ENCODE measurements at regions not wholly inside any gene's neighbourhood (a gene's known extent, or its start where the extent isn't known, plus 50 kb on each side); places are given as distances from the start of the nearest gene placed in this dataset.

DNA sequence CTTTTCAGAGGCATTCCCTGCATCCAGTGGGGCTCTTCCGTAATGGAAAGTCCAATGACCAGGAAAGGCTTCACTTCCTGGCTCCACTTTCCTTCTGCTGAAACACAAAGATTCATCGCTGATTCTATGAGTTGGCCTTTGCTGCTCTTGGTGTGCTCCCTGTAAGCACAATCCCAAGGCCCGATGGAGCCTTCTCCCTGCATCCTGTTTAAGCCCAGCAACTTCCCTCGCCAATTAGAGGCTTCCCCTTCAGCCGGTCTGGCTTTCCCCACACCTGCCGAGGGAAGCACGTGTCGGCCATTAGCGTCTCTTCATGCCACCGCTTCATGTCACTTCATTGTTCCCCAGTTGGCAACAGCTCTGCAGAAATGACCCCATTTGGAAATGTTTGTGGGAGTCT, 693.9 kb downstream of the MED13L start:
- no peak for DNase-seq (ENCODE audit: low spot score)

DNA sequence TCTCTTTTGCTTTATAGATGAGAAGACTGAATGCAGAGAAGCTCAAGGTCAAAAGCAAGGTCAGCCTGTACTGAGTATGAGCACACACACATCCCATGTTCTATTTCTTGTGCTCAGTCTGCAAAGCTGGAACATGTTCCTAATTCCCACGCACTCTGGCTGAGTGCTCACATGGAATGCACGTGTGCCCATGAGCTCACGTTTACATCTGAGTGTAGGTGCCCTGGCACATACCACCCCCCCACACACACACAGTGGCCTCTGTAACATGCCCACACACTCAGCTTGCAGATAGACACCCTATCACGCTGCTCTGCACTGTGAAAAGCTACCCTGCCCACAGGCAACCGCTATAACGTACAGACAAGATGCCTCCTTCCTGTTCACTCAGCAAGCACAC, 700.1 kb downstream of the MED13L start:
- no peak for DNase-seq (ENCODE audit: low spot score)

DNA sequence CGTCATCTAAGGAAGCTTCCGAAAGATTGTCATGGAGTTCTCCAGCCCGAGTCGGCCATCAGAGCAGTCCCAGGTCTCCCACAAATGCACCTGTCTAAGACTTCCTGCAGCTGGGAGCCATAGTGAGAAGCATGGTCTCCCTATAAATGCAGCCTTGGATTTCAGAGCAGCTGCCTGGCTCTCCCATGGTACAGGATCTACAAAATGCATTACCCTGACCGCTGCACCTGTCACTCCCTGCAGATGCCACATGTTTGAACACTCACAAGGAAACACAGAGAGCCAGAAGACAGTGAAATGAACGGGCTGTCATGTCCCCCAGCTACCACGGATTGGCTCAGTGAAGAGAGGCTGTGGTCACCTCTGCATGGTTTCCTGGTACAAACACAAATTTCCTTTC, 702.7 kb downstream of the MED13L start:
- DNase-seq (ENCODE audit: low spot score), result no peak

DNA sequence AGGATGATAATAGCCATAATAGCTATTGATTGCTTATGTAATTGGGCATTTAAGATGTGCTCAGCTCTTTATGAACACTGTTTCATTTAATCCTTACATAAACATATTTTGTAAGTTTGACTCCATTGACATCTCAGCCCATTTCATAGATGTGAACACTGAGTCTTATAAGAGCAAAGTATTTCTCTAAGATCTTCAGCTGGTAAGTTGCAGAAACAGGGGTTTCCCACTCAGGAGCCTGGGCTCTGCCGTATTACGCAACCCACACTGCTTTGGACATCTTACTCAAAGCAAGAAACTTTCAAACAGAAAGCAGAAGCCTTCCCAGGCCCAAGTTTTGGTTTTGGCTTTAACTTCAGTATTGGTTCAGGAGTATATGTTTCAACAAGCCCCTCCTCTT, 705.1 kb downstream of the MED13L start:
- no peak for DNase-seq (ENCODE audit: low spot score)

DNA sequence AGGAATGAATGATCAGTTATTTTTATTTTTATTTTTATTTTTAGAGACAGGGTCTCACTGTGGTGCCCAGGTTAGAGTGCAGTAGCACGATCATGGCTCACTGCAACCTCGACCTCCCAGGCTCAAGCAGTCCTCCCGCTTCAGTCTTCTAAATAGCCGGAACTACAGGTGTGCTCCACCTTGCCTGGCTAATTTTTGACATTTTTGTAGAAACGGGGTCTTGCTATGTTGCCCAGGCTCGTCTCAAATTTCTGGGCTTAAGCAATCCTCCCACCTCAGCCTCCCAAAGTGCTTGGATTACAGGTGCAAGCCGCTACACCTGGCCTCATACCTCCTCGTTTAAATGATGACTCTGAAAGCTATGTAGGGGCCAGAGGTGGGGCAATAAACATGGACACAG, 706.0 kb downstream of the MED13L start:
- no peak for DNase-seq (ENCODE audit: low spot score)

DNA sequence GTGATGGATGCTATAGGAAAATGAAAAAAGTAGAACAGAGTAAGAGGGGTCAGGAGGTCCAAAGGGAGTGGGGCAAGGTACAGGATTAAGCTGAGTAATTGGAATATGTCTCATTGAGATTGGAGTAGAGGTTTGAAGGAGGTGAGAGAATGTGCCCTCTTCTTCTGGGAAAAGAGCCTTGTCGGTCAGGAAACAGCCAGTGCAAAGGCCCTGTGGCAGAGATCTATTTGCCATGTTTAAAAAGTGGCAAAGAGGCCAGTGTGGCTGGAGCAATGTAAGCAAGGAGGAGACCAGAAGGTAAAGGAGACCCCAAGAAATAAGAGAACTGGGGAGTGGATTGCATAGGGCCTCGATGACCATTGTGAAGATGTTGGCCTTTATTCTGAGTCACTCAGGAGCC, 706.5 kb downstream of the MED13L start:
- no peak for DNase-seq (ENCODE audit: low spot score)

DNA sequence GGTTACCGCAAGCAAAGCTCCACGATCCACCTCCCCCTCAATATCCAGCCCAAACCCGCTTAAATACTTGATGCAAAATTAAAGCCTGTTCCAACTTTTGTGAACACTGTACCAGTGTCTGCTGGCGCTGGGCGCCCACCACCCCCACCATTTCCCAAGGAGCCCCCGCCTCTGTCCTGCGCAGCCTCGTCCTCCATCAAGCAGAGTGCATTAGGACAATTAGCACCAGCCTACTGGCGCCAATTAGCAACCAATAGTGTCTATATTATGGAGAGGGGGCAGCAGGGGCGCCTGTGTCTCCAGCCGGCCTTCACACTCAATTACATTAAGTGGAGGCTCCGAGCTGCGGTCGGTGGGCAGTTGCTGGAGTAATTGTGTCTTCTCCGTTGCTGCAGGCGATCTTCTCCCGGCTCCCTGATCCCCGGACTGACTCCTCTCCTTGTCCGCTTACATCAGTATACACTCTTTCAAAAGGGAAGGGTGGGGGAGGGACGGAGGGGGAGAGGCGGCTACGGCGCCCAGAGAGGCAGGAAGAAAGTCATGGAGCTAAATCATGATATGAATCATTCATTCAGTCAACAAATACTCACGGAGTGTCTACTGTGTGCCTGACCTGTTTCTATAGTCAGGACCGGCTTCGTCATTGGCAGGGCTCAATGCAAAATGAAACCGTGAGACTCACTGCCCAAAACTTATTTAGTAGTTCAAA, 707.3 kb downstream of the MED13L start:
- DNase-seq (ENCODE audit: low spot score), result no peak

DNA sequence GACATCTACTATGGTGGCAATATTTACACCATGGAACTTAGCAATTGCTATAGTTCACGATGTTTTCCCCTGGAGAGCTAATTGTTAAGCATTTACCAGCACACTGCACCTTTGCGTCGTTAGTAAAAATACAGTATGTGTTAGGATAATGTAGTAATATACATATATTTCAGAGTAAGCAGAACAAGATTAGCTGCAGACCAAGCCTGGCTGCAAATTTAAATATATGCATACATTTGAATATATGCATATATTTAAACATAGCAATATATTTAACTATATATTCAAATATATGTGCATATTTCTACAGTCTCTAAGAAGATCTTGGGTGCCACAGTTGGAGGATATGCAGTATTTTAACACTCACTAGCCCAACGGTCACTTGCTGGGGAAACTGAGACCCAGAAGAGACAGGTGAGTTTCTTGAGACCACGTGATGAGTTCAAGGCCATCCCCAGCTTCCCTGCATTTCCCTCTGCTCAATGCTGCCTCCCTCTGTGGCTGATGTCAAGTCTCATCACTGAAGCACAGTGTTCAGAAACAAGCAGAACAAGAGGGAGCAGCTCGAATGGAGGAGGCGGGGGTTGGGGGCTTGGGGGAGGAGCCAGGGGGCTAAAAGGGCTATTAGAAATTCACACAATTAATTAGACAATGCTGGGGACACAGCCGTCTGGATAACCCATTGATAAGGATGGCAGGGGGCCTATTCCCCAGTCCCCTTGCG, 708.0 kb downstream of the MED13L start:
- no peak for DNase-seq (ENCODE audit: low spot score)

DNA sequence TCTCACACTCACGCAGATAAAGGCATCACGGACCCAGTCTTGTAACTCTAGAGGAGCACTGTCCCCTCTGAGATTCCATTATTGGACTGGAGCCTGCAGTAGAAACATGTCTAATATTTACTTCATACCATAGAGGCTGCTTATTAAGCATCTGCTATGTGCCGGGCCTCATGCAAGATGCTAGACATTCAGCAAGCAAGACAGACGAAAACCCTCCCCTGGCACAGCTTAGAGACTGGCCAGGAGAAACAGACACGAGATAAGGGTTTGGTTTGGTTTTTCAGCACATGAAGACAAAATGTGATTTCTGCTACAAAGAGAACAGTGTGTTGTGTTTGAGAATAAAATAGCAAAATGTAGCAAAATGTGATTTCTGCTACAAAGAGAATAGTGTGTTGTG, 719.2 kb downstream of the MED13L start:
- DNase-seq (ENCODE audit: low spot score), result no peak

DNA sequence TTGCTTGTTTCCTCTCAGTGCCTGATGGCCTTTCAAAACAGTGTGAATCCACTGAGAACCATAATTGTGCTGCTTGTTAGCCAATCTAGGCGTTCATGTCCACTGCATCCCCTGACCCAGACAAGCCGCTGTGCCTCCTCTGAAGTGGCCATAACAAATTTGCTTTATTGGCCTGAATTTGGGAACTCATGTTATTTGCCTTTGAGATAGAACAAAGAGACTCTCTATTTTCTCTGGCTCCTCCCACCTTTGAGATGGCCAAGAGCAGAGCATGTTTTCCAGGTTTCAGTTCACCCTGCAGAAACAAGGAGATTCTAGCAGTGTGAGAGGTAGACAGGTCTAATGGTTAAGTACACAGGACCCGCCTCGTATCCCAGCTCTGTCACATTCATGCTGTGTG, 723.9 kb downstream of the MED13L start:
- DNase-seq (ENCODE audit: low spot score), result no peak

DNA sequence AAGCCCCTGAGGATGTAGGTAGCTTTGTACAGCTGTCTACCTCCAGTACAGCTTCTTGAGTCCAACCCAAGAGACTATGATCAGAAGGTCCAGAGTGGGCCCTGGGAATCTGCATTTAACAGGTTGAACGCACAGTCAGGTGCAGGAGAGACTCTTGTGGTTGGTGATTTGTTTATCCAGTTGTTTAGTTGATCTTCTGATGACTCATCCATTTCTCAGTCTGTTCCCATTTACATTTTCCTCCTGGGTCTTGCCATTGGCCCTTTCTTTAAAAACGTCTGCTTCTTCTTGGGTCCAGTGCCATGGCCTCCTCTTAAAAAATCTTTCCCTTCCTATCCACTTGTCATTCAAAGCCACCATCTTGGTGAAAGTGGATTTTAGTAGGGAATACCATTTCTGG, 734.2 kb downstream of the MED13L start:
- no peak for DNase-seq (ENCODE audit: low spot score)

DNA sequence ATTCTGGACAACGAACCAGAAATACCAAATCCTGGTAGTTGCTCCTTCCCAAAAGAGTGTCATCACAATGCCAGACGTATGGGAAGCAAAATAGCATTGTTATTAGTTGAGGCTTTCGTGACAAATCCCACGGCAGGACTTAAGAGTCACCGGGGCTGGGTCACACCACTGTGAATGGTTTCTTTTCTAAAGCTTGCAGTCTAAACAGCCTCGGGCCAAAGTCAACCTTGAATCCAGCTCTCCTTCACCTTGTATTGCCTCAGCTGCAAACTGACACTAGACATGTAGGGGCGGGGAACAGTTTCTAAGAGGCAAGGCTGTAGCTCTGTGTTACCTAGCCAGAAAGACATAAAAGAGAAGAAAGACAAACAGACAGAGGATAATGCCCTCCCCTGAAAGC, 734.8 kb downstream of the MED13L start:
- DNase-seq (ENCODE audit: low spot score), result no peak

DNA sequence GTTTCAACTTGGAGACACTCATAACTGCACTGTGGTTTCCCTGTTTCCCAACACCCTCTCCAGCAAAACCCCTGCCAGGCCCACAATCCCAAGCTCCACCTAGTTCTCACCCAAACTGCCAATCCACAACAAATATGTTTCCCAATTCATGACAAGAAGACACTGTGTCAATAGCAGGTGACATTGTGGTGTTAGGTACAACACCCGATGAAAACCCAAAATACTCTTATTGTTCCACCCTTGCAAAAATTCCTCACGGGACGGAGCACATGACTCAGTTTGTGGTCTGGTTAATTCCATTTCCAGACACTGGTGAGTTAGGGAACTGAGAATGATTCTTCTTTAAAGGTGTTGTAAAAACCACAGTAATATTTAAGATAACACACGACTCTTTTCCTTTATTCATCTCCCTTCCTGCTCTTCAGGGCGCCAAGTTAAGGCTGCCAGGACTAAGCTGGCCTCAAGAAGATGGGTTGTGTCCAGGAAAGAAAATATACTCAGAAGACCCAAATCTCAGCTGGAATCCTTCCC, 735.5 kb downstream of the MED13L start:
- DNase-seq (ENCODE audit: low spot score), result no peak

DNA sequence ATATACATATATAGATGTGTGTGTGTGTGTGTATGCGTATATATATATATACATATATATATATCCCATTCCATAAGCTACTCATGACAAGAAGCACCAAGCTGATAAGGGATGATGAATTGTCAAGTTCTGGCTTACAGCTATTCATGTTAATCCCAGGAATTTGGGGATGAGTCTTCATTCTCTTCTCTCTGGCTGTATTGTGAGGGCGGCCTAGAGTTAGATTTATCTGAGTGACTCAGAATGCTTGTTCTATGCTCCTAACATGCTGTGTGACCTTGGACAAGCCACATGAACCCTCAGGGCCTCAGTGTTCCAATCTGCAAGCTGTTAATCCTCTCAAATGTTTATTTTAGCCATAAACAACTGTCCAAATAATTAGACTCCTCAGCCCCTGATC, 749.0 kb downstream of the MED13L start:
- no peak for DNase-seq (ENCODE audit: low spot score)

DNA sequence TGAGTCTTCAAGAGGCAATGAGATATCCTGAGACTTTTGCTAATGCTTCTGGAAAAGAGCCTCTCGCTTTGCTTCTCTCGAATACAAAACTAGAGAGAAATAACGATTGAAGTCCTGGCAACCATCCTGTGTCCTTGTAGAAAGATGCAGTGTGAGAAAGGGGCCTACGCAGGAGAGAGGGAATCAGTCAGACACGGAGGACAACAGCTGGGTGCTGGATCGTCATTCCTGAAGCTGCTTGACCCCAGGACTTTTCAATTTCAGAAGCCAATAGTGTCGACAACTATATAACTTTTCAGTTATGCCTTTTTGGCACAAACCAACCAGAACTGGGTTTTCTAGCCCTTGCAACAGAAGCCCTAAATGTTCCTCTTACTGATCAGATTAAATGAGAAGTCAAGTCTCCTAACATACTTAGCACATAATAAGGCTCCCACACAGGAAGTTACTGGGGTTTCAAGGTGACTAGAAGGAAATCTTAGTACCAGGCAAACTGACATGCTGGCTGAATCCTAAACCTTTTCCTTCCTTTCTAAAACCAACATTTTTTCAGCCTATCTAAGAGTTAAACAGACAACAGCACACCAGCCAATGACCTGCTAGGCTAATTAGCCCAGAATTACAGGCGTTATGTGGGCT, 755.6 kb downstream of the MED13L start:
- DNase-seq (ENCODE audit: low spot score), result no peak

DNA sequence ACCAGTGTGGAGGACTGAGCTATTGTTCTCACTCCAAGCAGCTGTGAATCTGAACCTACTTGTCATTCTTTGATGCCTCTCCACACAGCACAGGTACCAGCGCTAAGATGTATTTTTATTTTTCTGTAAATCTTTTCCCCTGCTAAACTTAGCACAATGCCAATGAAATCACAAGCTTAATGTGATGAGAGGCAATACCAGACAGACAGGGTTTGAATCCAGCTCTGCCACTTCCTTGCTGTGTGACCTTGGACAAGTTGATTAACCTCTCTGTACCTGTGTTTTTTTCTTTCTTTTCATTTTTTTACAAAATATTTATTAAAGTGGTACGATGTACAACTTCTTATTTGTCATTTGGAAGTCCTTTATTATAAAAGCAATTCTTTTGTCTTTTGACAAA, 757.6 kb downstream of the MED13L start:
- DNase-seq (ENCODE audit: low spot score), result no peak

DNA sequence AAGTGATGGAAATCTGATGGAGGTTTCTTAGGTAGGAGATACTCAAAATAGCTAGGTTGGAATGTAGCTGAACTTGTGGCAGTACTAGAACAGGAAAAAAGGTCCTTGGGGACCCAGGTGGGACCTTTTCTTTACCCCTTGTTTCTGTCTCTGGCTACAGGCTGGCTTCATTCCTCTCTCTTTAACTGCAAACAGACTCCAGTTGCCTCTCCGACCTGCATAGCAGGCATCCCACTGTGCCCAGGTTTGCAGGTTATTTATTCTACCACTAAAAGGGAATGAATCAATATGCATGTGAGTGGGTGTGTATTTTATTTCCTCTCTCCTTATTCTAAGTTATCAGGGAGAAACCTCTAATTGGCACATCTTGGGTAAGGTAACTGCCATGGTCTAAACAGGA, 758.1 kb downstream of the MED13L start:
- DNase-seq (ENCODE audit: low spot score), result no peak

DNA sequence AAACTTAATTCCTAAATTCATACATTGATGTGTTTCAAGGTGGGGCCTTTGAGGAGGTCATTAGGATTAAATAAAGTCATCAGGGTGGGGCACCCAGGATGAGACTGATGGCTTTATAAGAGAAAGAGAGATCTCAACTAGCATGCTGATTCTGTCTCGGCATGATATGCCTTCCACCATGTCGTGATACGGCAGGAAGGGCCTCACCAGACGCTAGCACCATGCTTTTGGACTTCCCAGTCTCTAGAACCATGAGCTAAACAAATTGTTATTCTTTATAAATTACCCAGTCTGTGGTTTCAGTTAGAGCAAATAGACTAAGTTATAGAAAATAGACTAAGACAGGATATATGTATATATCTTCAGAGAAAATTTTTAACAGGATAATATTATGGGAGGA, 759.6 kb downstream of the MED13L start:
- DNase-seq (ENCODE audit: low spot score), result no peak

DNA sequence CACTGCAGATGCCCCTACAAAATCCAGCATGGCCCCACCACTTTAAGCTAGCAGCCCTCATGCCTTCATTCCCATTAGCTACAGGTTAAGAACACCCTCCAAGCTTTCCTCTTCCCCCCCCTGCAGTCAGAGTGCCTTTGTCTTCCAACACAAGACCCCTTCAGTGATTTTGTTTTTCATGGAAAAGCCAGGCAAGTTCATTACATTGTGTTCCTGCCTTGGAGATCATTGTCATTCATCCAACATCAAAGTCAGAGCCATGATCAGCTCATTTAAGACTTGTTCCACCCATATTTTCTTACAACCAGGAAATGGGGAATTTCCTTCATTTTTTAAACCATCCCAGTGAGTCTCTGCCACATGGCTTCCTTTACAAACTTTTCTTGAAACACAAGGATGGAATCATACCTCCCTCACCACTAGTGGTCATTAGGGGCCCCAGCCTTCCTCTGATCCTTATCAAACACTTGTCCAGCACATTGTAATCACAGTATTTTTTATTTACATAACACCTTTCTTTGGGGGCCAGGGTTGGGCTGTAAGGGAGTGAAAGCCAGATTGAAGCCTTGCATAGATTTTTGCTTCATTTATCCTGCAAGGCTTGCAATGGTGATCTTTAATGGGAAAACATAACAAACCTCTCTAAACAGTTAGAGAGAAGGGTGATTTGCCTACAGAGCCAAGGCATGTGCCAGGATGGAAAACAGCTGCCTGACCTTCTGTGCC, 765.3 kb downstream of the MED13L start:
- DNase-seq (ENCODE audit: low spot score), result no peak

DNA sequence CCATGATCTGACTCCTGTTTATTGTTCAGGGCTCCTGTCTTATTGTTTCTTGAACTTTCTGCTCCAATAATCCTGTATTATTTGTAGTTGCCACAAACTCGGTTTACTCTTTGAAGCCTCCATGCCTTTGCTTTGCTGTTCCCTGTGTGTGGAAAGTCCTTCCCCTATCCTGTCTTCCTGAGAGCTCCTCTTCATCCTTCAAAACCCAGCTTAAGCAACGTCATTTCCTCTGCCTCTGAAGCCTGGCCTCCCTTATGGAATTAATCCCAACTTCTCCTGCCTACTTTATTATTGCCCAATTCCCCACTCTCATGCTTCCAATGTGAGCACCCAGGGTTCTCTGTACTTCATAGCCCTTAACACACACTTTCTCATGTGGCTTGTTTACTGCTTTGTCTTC, 766.2 kb downstream of the MED13L start:
- DNase-seq (ENCODE audit: low spot score), result no peak

DNA sequence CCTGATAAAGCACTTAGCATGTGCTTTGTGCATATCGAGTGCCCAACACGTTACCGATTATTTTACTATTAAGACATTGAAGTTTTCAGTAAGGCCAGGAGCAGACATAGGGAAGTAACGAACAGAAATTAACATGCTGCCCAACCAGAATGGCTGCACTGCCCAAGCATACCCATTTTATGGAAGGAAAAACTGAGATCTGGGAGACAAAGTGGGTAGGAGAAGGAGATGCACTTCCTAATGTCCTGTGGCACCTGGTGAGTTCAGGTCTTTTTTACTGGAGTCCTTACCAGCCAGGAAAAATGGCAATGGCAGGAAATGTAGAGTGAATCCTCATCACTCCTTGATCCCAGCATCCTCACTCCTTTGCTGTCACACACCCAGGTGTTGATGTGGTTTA, 768.5 kb downstream of the MED13L start:
- DNase-seq (ENCODE audit: low spot score), result no peak

Data from mesenteric fat pad (tissue), 1 donor.